ENCODE measurements at regions not wholly inside any gene's neighbourhood (a gene's known extent, or its start where the extent isn't known, plus 50 kb on each side); places are given as distances from the start of the nearest gene placed in this dataset.
"Not testable (repeated sequence)": the region's sequence is repeated elsewhere in the genome, so short reads cannot be mapped to it uniquely, and the experiment has no call there.

DNA sequence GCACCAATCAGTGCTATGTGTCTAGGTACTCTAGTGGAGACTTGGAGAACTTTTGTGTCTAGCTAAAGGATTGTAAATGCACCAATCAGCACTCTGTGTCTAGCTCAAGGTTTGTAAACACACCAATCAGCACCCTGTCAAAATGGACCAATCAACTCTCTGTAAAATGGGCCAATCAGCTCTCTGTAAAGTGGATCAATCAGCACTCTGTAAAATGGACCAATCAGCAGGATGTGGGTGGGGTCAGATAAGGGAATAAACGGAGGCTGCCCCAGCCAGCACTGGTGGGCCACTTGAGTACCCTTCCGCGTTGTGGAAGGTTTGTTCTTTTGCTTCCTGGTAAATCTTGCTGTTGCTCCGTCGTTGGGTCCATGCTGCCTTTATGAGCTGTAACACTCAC is 135.3 kb upstream of the RFC3 start:
- DNase-seq (ENCODE audit: low read depth in 4 of 4, low spot score in 3 of 4), result not testable (repeated sequence)

DNA sequence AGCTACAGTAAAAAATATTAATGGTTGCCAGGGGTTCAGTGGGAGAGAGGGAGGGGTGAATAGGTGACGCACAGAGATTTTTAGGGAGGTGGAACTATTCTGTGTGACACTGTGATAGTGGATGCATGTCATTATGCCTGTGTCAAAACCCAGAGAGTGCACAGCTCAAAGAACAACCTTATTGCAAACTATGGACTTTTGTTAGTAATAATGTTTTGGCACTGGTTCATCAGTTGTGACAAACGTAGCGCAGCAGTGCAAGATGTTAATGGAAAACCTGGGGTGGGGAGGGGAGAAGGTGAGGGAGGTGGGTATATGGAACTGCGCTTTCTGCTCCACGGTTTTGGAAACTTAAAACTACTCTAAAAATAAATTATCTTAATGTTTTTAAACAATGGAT is 134.6 kb upstream of the RFC3 start:
- no peak for DNase-seq (ENCODE audit: low read depth in 4 of 4, low spot score in 3 of 4)

DNA sequence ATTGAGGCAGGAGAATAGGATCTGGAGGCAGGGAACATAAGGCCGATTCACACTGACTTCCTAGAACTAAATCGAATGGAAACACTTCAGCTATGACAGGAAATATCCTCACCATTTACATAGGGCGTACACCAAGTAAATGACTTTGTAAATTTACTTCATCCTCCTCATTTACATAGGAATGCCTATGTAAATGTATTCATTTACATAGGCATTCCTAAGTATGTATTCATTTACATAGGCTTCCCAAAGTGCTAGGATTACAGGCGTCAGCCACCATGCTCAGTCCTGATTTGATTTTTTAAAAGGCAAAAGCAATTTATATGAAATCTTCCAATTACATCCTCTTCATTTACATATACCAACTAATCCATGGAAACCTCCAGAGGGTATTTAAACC is 133.1 kb upstream of the RFC3 start:
- DNase-seq (ENCODE audit: low read depth in 4 of 4, low spot score in 3 of 4), result no peak

DNA sequence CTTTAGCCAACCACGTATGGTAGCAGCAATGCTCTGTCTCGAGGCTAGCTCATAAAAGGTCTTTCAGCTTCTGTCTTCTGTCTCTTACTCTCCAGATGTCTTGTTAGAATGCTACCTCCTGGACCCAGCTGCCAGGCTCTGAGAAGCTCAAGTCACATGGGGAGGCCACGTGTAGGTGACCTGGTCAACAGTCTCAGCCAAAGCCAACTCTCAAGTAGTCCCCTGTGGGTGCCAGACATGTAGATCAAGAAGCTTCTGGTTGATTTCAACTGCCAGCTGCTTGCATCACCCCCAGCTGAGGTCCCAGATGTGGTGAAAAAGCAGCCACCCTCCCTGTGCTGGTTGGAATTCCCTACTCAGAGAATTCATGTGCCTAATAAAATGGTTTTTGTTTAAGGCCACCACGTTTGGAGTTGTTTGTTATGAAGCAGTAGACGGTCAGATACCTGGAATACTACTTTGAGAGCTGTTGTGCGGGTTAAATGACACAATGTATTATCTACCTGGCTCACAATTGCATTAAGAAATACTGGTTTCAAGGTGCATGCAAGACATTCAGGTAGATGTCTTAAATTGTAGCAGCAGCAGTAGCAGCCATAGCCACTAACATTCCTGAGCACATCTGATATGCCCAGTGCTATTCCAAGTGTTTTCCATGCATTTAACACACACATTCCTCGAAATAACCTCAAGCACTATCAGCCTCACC is 131.0 kb upstream of the RFC3 start:
- no peak for DNase-seq (ENCODE audit: low read depth in 4 of 4, low spot score in 3 of 4)

DNA sequence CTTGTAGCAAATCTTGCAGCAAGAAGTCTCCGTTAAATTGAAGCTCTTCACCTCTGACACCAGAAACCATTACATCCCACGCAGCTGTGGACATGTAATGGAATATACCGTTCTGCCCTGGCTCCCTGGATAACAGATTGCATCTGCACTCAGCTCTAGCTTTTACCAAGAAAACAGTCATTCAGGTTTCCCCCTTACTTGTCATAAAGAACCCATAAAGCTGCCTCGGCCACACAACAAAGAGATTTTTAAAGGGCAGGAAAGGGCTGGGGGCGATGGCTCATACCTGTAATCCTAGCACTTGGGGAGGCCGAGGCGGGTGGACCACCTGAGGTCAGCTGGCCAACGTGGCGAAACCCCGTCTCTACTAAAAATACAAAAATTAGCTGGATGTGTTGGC is 127.6 kb upstream of the RFC3 start:
- peak in 2 of 4 donors; percentile 8 to 33 for DNase-seq (ENCODE audit: low read depth in 4 of 4, low spot score in 3 of 4)

DNA sequence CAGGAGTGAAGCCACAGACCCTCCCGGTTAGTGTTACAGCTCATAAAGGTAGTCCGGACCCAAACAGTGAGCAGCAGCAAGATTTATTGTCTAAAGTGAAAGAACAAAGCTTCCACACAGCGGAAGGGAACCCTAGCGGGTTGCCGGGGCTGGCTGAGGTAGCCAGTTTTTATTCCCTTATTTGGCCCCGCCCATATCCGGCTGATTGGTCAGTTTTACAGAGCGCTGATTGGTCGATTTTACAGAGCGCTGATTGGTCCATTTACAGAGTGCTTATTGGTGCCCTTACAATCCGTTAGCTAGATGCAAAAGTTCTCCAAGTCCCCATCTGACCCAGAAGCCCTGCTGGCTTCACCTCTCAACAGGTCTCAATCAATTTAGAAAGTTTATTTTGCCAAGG is 126.0 kb upstream of the RFC3 start:
- no peak for DNase-seq (ENCODE audit: low read depth in 4 of 4, low spot score in 3 of 4)

DNA sequence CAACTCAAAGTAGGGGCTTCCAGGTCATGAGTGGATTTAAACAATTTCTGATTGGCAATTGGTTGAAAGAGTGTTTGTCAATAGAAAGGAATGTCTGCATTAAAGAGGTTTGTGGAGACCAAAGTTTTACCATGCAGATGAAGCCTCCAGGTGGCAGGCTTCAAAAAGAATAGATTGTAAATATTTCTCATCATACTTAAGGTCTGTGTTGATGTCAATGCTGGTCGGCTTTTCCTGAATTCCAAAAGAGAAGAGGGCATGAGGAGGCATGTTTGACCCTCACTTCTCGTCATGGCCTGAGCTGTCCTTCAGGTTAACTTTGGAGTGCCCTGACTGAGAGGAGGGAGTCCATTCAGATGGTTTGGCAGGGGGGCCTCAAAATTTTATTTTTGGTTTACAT is 125.4 kb upstream of the RFC3 start:
- DNase-seq (ENCODE audit: low read depth in 4 of 4, low spot score in 3 of 4), result no peak

DNA sequence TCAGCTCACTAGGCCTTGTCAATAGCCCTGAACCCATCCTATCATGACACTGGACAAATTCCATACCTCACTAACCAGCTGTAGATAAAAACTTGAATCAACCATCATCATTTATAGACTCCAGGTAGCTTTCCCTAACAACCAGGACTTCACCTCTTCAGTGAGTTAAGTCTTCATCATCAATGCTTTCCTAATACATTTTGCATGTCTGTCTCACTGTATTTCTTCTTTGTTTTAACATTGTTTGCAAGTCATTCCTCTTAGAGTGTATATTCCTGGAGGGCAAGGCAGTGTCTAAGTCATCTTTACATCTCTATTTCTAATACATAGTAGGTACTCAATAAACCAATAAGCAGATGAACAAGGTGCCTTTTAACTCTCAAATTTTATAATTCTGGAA is 123.4 kb upstream of the RFC3 start:
- DNase-seq (ENCODE audit: low read depth in 4 of 4, low spot score in 3 of 4), result no peak

DNA sequence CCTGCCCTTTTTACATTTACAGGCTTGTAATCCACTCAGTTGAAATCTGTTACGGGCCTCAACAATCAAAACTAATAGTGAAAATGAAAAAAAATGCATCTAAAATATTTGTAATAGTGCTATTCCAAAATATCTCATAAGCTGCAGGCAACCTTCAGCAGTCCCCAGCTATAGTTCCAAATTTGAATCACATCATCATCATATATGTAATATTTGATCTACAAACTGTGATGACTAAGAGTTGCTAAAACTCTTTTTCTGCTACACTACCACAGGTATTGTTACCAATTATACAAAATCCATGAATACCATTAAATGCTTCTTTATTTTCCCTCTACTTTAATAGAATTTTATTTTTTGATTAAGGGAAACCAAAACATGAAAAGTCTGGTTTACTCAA is 121.4 kb upstream of the RFC3 start:
- DNase-seq (ENCODE audit: low read depth in 4 of 4, low spot score in 3 of 4), result no peak

DNA sequence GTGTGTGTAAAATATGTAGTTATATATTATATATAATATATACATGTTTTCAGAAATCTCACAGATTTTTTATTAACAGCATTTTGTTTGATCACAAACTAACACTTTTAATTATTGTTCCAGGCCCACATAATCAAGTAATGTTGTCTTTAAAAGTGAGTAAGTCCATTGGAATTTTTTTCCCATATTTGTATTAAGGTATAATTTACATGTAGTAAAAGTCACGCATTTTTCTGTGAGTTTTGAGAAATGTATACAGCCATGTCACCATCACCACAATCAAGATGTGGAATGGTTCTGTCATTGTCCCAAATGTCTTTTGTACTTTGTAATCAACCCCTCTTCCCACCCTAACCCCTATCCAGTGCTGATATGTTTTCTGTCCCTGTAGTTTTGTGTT is 120.0 kb upstream of the RFC3 start:
- DNase-seq (ENCODE audit: low read depth in 4 of 4, low spot score in 3 of 4), result no peak

DNA sequence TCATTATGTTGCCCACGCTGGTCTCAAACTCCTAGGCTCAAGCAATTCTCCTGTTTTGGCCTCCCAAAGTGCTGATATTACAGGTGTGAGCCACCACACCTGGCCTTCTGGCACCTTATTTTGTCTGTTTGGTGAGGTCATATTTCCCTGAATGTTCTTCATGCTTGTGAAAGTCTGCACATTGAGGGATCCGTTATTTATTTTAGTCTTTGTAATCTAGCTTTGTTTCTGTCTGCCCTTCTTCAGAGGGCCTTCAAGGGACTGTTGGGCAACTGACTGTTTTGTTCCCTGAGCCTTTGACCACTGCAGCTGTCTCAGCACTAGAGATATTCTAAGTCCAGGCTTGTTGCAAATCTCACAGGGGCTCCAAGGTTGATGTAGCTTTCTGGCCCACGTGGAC is 110.5 kb upstream of the RFC3 start:
- DNase-seq (ENCODE audit: low read depth in 4 of 4, low spot score in 3 of 4), result no peak

DNA sequence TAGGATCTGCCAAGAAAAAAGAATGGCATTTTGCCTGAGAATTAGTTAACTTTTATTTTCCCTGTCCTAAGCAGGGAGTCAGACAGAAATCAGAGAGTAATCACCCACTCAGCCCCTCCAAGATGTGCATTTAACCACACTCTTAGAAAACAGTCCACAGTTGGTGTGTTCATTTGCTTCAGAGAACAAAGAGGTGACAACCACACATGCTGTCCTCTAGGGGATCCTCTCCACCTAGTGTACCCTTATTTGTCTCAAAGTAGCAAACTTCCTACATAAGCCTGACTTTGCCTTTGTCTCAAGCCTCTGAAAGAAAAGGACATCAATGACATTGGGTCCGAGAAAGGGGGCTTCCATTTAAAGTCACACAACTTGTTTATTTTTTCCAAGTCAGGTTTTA is 107.0 kb upstream of the RFC3 start:
- no peak for DNase-seq (ENCODE audit: low read depth in 4 of 4, low spot score in 3 of 4)

DNA sequence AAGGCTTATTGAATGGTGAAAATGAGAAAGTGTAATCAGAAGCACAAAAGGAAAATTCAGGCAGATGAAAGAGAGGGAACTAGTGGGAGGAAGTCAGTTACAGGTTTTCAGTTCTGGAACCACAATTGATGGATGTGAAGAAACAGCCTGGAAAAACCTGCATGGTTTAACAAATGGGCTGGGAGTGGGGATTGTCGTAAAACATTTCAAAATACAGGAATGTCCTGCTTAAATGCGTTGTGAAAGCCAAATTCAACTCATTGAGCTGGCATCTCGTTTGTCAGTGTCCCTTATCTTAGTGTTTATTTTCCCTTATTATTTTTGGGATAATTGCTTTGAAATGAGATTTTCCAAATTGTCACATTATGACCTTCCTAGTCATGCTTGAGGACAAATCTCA is 106.5 kb upstream of the RFC3 start:
- DNase-seq (ENCODE audit: low read depth in 4 of 4, low spot score in 3 of 4), result no peak

DNA sequence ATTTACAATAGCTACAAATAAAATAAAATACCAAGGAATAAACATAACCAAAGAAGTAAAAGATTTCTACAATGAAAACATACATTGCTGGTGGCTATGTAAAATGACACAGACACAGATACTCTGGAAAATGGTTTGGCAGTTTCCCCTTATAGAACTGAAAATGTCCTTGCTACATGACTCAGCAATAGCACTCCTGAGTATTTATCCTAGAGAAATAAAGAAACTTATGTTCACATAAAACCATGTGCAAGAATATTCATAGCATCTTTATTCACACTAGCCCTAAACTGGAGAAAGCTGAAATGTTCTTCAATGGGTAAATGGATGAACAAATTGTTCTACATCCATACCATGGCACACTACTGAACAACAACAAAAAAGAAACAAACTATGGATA is 100.2 kb upstream of the RFC3 start:
- DNase-seq (ENCODE audit: low read depth in 4 of 4, low spot score in 3 of 4), result no peak

DNA sequence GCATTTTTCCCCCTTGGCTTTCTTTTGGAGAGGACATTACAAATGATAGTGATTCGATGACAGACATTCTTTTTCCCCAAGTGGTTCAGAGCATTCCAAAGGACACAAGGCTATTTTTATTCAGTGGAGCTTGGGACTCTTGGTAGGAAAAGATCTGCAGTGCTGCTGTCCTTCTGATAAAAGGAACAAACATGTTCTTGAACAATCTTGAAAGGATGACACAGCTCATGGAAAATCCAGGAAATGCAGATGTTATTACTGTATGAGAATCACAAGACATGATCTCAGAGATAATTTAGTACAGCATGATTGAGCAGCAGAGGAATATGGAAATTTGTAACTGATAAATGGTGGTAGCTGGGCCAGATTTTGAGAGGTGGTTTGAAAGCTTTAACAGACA is 96.2 kb upstream of the RFC3 start:
- DNase-seq (ENCODE audit: low read depth in 4 of 4, low spot score in 3 of 4), result no peak

DNA sequence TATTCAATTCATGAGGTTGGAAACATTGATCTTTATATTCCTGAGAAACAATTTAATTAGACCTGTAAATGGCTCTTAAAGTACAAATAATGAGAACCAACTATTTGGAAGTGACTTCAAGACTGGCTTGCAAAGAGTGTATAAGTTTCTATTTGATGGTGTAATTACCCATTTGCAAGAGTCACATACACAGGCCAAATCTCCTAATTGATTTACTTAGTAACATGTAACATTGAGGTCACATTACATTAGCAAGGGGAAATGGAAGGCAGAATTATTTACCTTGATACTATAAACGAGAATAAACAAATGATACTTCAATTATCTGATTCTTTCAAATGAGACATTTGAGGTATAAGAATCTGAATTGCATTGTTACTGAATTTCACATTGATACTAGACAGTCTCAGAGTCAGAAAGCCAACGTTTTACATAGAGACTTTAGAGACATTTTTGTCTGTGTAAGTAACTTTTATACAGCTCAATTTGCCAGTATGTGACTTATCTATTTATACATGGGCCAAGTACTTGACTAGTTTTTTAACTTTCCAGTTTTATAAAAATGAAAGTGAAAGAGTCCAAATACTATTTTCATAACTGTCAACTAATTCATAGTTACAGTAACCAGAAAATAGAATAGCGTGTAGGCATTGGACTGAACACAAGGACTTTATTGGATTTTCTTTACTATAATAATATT is 95.6 kb upstream of the RFC3 start:
- DNase-seq (ENCODE audit: low read depth in 4 of 4, low spot score in 3 of 4), result no peak

DNA sequence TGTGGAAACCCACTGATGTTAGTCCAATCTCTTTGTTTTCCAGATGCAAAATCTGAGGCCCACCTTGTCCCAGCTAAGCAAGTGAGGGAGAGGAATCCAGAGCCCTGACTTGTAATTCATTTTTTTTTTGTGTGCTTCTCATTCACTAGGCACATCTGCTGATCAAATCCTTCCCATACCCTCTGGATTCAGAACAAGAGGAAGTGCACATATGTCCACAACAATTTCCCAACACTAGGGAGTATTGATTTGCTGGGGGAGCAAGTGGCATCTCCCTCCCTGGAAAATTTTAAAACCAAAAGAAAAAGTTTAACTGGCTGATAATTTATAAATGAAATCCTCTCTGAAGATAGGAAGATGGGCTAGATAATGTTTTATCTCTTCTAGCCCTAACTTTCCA is 94.6 kb upstream of the RFC3 start:
- no peak for DNase-seq (ENCODE audit: low read depth in 4 of 4, low spot score in 3 of 4)

DNA sequence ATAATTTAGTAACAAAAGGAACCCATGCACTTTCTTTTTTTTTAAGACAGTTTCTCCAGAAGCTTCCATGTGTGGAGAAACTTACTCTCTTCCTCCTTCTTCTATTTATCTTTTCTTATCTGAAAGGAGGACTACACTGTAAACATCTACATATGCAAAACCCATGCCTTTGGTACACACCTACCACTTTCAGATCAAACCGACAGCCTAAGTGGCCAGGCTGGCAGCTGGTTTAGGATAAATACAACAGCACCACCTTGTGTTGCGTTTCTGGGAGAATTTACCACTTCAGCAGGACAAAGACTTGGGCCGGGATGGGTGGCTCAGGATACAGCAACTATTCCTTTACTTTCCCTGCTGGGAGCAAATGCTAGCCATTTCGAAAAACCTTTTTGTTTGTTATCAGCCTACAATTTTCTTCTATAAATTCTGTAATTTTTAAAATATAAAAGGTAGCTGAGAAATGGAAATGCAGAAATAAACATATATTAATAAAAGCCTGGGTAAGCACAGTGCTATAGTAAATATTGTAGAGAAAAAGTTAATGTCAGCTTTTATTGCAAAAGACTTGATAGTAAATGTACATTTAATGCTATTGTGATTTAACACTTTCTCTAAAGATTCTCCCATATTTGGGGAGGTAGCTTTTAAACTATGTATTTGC is 94.0 kb upstream of the RFC3 start:
- DNase-seq (ENCODE audit: low read depth in 4 of 4, low spot score in 3 of 4), result peak; percentile 67 to 75 (median 71)

DNA sequence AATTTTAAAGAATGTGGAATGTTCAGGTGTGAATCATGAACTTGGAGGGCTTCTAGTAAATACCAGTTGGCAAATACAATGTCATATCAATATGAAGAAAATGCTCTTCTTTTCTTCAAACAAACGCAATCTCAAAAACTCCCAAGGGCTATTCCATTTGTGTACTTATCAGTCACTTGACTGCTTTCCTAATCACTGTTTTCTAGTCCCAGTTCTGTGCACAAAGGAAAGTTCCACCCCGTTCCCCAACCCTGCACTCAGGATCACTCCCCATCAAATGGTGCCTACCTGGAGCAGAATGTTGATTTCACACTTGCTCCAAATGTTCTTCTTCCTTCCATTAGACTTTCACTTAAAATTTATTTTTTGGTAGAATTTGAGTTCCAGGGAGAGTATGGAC is 92.6 kb upstream of the RFC3 start:
- DNase-seq (ENCODE audit: low read depth in 4 of 4, low spot score in 3 of 4), result no peak

DNA sequence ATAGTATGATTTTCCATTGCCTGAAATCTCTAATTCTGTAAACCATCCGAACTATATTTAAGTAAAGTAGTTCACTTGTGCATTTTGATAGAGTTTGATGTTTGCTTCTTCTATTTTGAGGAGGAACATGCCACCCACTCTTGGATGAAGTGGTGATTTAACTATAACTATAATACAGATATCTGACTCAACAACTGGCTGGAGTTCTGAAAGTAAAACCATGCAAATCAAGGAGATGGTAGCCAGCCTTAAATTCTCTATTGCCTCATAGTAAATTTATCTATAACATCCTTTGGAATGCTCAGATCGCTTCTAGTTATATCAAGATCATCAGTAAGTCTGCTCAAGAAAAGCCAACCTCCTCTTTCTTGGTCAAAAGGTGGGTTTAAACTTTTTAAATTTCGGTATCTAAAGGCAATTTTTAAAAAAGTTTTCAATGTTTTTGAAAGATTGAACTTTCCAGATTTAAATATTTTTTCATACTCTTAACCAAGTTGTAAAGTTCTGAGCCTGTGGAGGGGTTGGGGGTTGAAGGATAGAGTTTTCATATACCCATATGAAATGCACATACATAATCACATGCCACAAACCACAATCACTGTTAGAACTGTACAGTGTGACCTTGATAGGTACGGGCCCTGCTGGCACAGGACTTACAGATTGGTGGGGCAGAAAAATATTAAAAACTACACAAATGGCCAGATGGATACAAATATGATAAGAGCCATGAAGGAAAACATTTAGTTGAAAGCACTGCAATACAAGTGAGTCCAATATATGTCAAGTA is 90.5 kb upstream of the RFC3 start:
- DNase-seq (ENCODE audit: low read depth in 4 of 4, low spot score in 3 of 4), result no peak

DNA sequence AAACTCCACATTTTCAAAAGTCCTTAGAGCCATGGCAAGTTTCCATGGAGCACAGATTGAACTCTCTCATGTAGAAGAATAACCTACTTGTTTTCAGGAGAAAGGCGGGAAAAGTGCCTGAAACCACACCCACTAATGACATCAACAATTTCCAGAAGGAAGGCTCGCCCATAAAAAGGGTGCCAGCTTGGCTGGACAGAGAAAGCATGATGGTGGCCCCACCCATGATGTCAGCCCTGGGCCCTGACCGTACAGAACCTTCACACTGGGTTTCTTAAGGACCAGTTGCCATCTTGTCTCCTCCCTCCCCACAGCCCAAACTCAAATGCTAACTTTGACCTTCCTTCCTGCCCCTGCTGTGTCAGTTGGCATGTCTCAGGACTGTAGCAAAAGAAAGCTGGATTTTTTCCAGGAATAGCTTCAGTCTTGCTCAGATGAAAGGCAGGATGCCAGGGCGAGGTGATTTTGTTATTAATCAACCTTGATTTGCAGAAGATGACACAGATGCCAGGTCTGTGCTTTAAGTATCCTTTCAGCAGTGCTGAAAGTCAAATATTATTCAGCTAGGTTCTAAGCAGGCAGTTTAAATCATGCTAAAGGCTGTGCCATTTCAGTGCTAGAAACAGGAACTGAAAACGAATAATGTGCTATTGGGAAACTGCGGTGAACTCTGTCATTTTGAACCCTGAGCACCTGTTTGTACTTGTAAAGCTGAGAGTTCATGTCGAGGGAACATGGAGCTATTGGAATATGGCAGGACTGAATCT is 89.5 kb upstream of the RFC3 start:
- DNase-seq (ENCODE audit: low read depth in 4 of 4, low spot score in 3 of 4), result no peak
